Colonic mucosa (tissue), 4 donors: ENCODE measurements at regions not wholly inside any gene's neighbourhood (a gene's known extent, or its start where the extent isn't known, plus 50 kb on each side); places are given as distances from the start of the nearest gene placed in this dataset.

ENCODE experiments used
- DNase-seq: peaks from one replicate; pipeline ENCODE4 v3.0.0-alpha.2; 2020
- H3K27ac ChIP-seq: fragments of 200-600 bp; one replicate; pipeline ENCODE4 v1.8.0; 2021
- H3K27me3 ChIP-seq: fragments of 200-600 bp; one replicate; pipeline ENCODE4 v1.8.0; 2021
- H3K36me3 ChIP-seq: fragments of 200-600 bp; one replicate; pipeline ENCODE4 v1.8.0; 2021
- H3K4me1 ChIP-seq: fragments of 200-600 bp; one replicate; pipeline ENCODE4 v1.8.0; 2021; ENCODE audit warnings: mild to moderate bottlenecking
- H3K4me3 ChIP-seq: fragments of 200-600 bp; one replicate; pipeline ENCODE4 v1.8.0; 2021
- H3K9ac ChIP-seq, 2 donors: one replicate each; pipeline ENCODE4 v1.7.0; 2013; ENCODE audit warnings: control low read depth in 2 of 2, low read depth in 2 of 2, low read length in 2 of 2
- H3K9me3 ChIP-seq: fragments of 200-600 bp; one replicate; pipeline ENCODE4 v1.8.0; 2021
- intact Hi-C: fragments of 100-400 bp; cut with DNase I; formaldehyde crosslinking; loops from one replicate; pipeline ENCODE4 v1.14.1; 2022
- TF ChIP-seq, protein P1 (sequence below): fragments of 200-600 bp; IDR thresholded peaks from one replicate; pipeline ENCODE4 v1.8.0; 2022; ENCODE audit warnings: antibody characterized with exemption, mild to moderate bottlenecking
- donor health status: healthy.
- donor health status: DM: no; HTN: no; CAD: no.
- donor health status: DM: no; HTN: no; CAD: no.

DNA sequence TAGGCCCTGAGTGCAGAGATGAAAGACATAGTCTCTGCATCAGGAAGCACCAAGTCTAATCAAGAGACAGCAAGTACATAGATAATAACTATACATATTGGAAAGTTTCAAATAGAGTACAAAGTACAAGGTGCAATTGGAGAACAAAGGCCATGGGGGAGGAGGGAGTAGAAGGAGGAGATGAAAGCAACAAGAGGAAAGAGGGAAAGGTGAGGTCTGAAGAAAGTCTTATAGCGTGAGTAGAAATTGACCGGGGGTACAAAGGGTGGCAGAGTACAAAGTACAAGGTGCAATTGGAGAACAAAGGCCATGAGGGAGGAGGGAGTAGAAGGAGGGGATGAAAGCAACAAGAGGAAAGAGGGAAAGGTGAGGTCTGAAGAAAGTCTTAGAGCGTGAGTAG lies 244.2 kb upstream of the JUN start:
- TF ChIP-seq, protein P1, sequence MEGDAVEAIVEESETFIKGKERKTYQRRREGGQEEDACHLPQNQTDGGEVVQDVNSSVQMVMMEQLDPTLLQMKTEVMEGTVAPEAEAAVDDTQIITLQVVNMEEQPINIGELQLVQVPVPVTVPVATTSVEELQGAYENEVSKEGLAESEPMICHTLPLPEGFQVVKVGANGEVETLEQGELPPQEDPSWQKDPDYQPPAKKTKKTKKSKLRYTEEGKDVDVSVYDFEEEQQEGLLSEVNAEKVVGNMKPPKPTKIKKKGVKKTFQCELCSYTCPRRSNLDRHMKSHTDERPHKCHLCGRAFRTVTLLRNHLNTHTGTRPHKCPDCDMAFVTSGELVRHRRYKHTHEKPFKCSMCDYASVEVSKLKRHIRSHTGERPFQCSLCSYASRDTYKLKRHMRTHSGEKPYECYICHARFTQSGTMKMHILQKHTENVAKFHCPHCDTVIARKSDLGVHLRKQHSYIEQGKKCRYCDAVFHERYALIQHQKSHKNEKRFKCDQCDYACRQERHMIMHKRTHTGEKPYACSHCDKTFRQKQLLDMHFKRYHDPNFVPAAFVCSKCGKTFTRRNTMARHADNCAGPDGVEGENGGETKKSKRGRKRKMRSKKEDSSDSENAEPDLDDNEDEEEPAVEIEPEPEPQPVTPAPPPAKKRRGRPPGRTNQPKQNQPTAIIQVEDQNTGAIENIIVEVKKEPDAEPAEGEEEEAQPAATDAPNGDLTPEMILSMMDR = no peak
- peak; percentile 44 for DNase-seq

DNA sequence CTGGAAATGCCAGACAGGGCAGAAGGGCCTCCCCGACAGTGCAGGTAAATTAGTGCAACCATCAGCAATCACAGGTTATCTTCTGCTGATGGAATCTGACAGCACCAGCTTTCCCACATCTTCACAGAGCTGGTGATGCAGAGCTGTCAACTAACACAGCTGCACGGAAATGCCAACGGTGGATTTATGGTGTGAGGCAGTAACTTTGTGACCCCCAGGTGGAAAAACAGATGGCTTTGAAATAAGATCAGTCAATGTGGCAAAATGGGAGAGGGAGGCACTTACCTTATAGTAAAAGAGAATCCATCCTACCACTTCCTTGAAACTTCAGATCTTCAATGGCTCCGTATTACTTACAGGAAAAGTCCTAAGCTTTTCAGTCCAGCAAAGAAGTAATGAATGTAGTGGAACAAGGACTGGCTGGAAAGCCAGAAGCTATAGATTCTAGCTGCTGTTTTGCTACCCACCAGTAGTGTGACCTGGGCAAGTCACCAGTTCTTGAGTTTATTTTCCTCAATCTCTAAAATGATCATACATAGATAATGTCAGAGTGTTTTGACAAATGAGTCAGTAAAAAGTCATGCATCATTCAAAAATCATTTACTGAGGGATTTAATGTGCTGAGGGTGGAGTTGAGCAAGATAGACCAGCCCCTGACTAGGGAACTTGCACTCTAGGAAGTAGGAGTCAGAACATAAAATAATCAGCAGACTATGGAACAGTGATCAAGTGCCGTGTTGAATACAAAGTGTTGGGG lies 245.7 kb upstream of the JUN start:
- intact Hi-C loops = no loop called here
- TF ChIP-seq, protein P1 = no peak
- H3K9ac ChIP-seq = no peak overlapping the region
- no peaks in the 10 kb centered on the region for H3K4me1 ChIP-seq
- H3K9me3 ChIP-seq = no peaks in the 10 kb centered on the region
- no peaks in the 10 kb centered on the region for H3K36me3 ChIP-seq
- no peak overlapping the region for H3K27ac ChIP-seq
- no peak for DNase-seq
- no peak overlapping the region for H3K4me3 ChIP-seq
- no peaks in the 10 kb centered on the region for H3K27me3 ChIP-seq

More for the DNA sequence above, 244.2 kb upstream of the JUN start:
- H3K27ac ChIP-seq = no peak overlapping the region
- no peaks in the 10 kb centered on the region for H3K4me1 ChIP-seq
- no peak overlapping the region for H3K4me3 ChIP-seq
- no peak overlapping the region for H3K9ac ChIP-seq
- no peaks in the 10 kb centered on the region for H3K36me3 ChIP-seq
- intact Hi-C loops = no loop called here
- H3K27me3 ChIP-seq = no peaks in the 10 kb centered on the region
- H3K9me3 ChIP-seq = no peaks in the 10 kb centered on the region

DNA sequence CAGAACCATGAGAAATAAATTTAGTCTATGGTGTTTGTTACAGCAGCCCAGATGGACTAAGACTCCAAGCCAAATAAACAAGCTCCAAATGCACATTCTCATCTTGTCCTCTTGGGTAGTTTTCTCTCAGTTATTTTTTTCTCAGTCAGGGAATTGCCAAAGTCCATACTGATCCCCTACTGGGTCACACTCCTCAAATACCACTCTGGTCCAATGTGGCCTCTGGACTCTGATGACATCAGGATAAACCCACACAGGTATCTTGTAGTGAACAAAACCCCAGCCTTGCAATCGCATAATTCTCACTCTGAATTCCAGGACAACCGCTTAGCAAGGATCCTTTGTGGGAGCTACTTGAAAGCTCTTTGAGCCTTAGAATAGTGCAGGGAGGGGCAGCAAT lies 248.4 kb upstream of the JUN start:
- Histone ChIP-seq H3K4me1 (no peaks in the 10 kb centered on the region), H3K27ac (no peak overlapping the region), H3K36me3 (no peaks in the 10 kb centered on the region), H3K27me3 (no peaks in the 10 kb centered on the region), H3K9ac (no peak overlapping the region), H3K9me3 (no peaks in the 10 kb centered on the region), H3K4me3 (no peak overlapping the region)
- DNase-seq = no peak
- intact Hi-C loops = no loop called here
- TF ChIP-seq, protein P1 = no peak

DNA sequence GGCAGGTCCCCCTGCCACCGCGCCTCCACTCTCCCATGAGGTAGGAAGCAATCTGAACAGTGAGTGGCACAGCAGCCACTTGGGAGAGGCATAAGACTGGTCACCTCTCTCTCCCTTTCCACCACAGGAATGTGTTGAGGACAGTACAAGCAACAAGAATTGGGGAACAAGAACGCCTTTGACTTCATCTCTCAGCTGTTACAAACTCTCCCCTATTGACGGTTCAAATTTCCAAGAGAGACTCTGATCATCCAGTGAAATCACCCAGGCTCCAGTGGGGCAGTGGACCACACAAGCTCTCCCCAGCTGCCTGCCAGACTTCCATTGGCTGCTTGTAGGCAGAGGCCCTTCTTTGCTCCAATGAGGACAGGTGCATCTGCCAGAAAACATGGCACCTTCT lies 249.9 kb upstream of the JUN start:
- H3K27ac ChIP-seq = no peak overlapping the region
- no peaks in the 10 kb centered on the region for H3K9me3 ChIP-seq
- intact Hi-C loops = no loop called here
- H3K4me3 ChIP-seq = no peak overlapping the region
- DNase-seq = no peak
- no peaks in the 10 kb centered on the region for H3K27me3 ChIP-seq
- H3K36me3 ChIP-seq = no peaks in the 10 kb centered on the region
- no peak overlapping the region for H3K9ac ChIP-seq
- TF ChIP-seq, protein P1 = no peak
- no peaks in the 10 kb centered on the region for H3K4me1 ChIP-seq

DNA sequence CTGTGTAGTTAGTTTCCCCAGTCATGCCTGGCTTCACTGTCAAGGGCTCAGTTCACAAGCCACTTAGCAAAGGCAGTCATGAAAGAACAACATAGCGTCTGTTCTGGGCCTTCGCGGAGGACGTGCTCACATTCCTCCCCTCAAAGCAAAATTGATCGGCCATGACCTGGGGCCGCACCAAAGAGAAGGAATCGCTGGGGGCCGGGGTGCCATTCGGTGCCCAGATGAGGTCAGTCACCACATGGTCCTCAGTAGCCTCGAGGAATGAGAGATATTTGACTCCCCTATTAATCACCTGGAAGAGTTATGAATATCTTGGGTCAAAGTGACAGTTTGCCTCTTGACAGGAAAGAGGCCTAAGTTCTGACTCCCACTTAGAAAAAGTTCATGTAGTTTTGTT lies 251.1 kb upstream of the JUN start:
- H3K9ac ChIP-seq = no peak overlapping the region
- no peaks in the 10 kb centered on the region for H3K36me3 ChIP-seq
- H3K27me3 ChIP-seq = no peaks in the 10 kb centered on the region
- no peaks in the 10 kb centered on the region for H3K9me3 ChIP-seq
- no peak overlapping the region for H3K4me3 ChIP-seq
- no peak for DNase-seq
- no peak overlapping the region for H3K27ac ChIP-seq
- no peaks in the 10 kb centered on the region for H3K4me1 ChIP-seq
- TF ChIP-seq, protein P1 = no peak
- intact Hi-C loops = no loop called here
